GM18520 (cell line): ENCODE measurements at regions not wholly inside any gene's neighbourhood (a gene's known extent, or its start where the extent isn't known, plus 50 kb on each side); places are given as distances from the start of the nearest gene placed in this dataset.
A peak's percentile ranks its signal among the peaks of the same experiment; 100 is the strongest.

Experiments
- ATAC-seq: cut with Tn5 transposase; IDR thresholded peaks from one replicate; pipeline ENCODE4 v1.9.1; 2021; ENCODE audit not compliant: unreplicated experiment

DNA sequence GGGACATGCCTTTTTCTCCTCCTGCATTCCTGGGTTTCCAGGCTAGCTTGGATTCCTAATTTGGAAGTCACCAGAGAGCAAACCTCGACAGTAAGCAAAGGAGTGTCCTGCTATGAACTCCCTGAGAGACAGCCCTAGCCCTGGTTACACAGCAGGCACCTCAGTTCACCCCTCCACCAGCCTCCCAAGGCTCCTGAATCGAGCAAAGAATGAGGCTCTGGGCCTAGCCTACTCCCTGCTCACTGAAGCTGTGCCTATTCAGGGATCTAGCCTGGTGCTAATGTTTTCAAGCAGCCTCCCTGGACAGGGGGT is 66.7 kb upstream of the RMDN2 start:
- ATAC-seq: no peak

DNA sequence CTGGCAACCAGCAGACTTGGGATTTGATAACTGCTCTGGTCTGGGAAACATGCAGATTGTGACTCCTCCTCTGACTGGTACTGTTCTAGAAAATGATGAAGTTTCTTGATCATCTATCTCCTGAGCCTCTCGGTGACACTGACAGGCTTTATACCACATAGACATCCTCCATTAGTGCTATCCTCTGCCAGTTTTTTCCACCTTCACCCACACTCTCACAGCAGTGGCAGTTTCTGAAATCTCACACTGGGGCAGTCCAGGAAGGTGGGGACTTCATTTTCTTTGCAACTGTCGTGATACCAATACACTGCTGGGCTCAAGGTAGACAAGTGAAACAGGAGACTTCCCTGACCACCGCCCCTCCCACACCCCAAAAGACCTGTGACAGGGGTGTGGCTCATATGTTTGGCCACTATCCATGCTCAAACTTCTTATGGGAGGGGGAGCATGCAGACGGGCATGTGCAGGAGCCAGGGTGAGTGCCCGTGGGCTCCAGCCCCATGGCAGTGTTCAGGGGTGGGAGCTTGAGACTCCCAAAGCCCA is 66.3 kb upstream of the RMDN2 start:
- ATAC-seq: no peak

GRCh38 chr2:37862620-37863019 is 62.5 kb upstream of the RMDN2 start:
- ATAC-seq: no peak

GRCh38 chr2:37864217-37864616 is 60.9 kb upstream of the RMDN2 start:
- ATAC-seq: no peak

DNA sequence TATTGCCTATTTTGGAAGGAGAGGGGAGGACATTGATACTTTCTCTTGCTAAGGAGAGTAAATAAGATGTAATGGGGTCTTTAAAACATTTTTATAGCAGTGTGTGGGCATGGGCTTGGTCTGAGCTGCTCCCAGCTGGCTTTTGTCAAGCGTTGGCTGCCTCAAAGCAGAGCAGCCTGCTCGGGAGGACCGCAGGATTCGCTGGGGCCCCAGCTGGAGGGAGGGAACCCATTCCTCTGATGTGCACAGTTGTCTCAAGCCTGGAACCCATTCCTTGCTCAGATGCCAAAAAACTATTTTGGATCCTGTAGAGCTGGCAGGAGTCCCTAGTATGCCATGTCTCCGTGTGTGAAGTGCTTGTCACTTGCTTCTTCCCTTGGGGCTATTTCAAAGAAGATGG is 59.4 kb upstream of the RMDN2 start:
- ATAC-seq: no peak

GRCh38 chr2:37866171-37866934 is 58.7 kb upstream of the RMDN2 start:
- no peak for ATAC-seq

- ATAC-seq: no peak
Observed at GRCh38 chr2:37867166-37867565, 57.9 kb upstream of the RMDN2 start.

GRCh38 chr2:37868866-37869265 is 56.2 kb upstream of the RMDN2 start:
- no peak for ATAC-seq

GRCh38 chr2:37869304-37869703 is 55.8 kb upstream of the RMDN2 start:
- ATAC-seq: no peak

GRCh38 chr2:37869771-37870170 is 55.3 kb upstream of the RMDN2 start:
- ATAC-seq: no peak

DNA sequence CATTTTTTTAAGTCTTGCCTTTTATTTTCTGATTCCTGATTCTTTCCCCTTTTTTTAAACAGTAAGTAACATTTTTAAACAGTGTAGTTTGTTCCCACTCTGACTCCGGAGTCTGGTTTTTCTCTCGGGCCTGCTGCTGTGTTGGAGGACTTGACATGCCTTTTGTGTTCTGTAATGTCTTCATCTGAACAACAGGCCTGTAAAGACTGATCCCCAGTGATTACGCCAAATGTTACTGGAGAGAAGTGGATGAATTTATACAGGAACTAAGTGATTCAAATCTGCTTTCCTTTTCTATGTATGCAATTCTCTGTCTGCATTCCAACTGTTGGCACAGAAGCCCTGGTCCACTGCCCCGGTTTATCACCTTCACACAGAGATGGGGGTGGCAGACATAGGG is 54.3 kb upstream of the RMDN2 start:
- no peak for ATAC-seq

DNA sequence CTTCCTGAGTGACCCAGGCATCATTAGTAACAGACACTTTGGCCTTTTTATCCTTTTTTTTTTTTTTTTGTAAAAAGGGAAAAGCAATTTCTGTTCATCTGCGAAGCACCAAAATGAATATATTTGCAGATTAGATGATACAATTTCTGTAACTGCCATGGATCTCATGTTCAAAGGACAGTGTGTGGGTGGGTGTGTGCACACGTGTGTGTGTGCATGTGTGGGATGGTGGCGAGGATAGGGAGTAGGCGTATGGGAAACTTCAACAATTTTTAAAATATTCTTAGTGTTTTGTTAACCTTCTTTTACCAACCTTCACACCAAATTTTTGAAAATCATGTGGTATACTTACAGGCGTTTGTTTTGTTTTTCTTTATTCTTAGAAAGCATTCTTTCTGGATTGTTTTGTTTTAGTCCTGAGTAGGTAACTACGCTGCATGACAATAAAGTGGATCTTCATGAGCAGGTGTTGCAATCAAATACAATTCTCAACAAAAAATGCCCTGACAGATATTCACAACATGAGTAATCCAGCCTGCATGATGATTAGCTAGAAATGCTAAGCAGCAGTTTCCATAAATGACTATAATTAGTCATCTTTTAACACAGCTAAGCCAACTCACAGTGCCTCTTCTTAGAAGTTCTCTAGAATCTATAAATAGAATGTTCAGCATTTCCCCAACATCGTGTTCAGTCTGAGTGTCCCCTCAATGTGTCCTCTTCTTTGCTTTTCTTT is 53.5 kb upstream of the RMDN2 start:
- peak; percentile 72 for ATAC-seq

GRCh38 chr2:37872192-37872750 is 52.8 kb upstream of the RMDN2 start:
- ATAC-seq: no peak

- ATAC-seq: no peak
Observed at GRCh38 chr2:37873229-37873628, 51.9 kb upstream of the RMDN2 start.

DNA sequence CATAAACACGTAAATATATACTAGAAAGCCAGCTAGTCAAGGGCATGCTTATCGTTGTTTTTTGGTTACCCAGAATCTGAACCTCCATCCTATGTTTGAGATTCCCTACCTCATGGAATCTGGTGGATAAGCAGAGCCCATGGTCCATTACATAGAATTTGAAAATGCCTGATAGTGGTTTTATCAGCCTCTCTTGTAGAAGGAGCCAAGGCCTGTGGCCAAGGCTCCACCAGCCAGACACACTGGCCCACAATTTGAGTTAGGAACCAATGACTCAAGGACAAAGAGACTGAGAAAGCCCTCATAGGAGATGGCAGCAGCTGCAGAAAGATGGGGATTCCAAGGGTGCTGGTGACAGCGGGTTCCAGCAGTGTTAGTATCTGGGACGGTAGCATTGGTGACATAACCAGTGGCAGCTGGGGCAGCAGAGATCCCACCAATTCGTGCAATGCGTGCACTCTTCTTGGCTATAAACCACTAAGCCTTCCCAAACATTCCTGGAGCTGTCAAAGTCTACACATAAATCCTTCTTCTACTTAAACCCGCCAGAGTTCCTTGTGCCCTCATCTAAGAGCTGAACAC is 51.2 kb upstream of the RMDN2 start:
- no peak for ATAC-seq

DNA sequence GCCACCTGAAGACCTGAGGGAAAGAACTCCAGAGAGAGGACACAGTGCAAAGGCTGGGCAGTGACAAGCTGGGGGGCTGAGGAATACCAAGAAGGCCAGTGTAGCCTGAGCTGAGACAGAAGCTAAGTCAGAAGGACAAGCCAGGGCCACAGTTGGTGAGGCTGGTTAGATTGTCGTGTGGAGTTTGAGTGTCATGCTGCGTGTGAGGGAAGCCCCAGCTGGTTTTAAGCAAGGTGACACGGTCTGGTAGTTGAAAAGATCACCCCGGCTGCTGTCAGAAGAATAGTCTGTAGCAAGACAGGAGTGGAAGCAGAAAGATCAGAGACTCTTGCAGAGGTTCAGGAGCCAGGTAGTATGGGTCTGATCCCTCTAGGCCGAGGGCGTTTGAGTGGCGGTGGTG is 50.6 kb upstream of the RMDN2 start:
- no peak for ATAC-seq
